Panc1 (cell line): ENCODE measurements at regions not wholly inside any gene's neighbourhood (a gene's known extent, or its start where the extent isn't known, plus 50 kb on each side); places are given as distances from the start of the nearest gene placed in this dataset.

Experiments
- CTCF ChIP-seq: fragments of 450-650 bp; IDR thresholded peaks from 2 replicates; pipeline ENCODE4 v1.5.1; 2017; ENCODE audit warnings: mild to moderate bottlenecking
- POLR2AphosphoS5 ChIP-seq: IDR thresholded peaks from 2 replicates; pipeline ENCODE4 v1.6.1; 2012; ENCODE audit warnings: mild to moderate bottlenecking, low read depth, low read length, moderate library complexity
- REST ChIP-seq, 2 experiments: IDR thresholded peaks; 2 replicates each; pipeline ENCODE4 v1.6.1; 2011 to 2012; ENCODE audit warnings: low read depth in 2 of 2, control low read depth in 1 of 2, low read length in 1 of 2, mild to moderate bottlenecking in 1 of 2, moderate library complexity in 1 of 2; ENCODE audit not compliant: insufficient read depth in 1 of 2
- SIN3A ChIP-seq: IDR thresholded peaks from 2 replicates; pipeline ENCODE4 v1.6.1; 2012; ENCODE audit warnings: low read depth, mild to moderate bottlenecking, low read length, moderate library complexity, borderline replicate concordance; ENCODE audit not compliant: insufficient read depth
- TCF7L2 ChIP-seq: IDR thresholded peaks from 2 replicates; pipeline ENCODE4 v1.6.1; 2011; ENCODE audit warnings: mild to moderate bottlenecking, low read depth, low read length, inconsistent platforms

GRCh38 chr18:1227025-1227424, 322.4 kb downstream of the ADCYAP1 start:
- TF ChIP-seq CTCF = no peak
- no peak for TF ChIP-seq REST (IDR thresholded peaks at IDR 0.05; ENCODE audit: insufficient read depth in 1 of 2, low read depth in 2 of 2, low read length in 1 of 2)
- TF ChIP-seq SIN3A = no peak
- no peak for TF ChIP-seq POLR2AphosphoS5
- TF ChIP-seq TCF7L2 = no peak
